Stimulated activated CD8-positive, alpha-beta memory T cell treated with anti-CD3 and anti-CD28 coated beads, Interleukin-7, amount 100 ng/mL, for 48 hours (primary cell): ENCODE measurements at regions not wholly inside any gene's neighbourhood (a gene's known extent, or its start where the extent isn't known, plus 50 kb on each side); places are given as distances from the start of the nearest gene placed in this dataset.

Experiments
- DNase-seq, 2 donors: peaks; one replicate each; pipeline ENCODE4 v3.0.0-alpha.2; 2020; ENCODE audit warnings: low read depth in 1 of 2; ENCODE audit errors: extremely low read depth in 1 of 2

GRCh38 chrX:43481576-43481975 is 174.5 kb upstream of the MAOA start:
- DNase-seq: no peak

- no peak for DNase-seq
Measured at GRCh38 chrX:43493756-43494155, 162.3 kb upstream of the MAOA start.

DNA sequence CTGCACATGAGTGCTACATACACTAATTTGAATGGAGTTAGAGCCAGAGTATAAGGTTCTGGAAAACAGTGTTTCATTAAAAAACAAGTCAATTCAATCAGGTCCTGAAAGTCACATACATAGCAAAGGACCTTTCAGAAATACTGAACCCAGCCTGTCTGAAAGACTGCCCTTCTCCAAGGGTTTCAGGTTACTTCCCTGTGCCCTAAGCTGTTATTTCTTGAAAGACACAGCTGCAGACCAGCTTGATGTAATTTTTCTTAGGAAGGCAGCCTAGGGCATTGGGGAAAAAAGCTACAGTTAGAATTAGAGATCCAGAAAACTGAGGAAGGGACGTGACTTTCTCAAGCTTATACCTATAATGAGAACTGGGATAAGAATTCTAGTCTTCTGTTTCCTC is 155.9 kb upstream of the MAOA start:
- DNase-seq: no peak

DNA sequence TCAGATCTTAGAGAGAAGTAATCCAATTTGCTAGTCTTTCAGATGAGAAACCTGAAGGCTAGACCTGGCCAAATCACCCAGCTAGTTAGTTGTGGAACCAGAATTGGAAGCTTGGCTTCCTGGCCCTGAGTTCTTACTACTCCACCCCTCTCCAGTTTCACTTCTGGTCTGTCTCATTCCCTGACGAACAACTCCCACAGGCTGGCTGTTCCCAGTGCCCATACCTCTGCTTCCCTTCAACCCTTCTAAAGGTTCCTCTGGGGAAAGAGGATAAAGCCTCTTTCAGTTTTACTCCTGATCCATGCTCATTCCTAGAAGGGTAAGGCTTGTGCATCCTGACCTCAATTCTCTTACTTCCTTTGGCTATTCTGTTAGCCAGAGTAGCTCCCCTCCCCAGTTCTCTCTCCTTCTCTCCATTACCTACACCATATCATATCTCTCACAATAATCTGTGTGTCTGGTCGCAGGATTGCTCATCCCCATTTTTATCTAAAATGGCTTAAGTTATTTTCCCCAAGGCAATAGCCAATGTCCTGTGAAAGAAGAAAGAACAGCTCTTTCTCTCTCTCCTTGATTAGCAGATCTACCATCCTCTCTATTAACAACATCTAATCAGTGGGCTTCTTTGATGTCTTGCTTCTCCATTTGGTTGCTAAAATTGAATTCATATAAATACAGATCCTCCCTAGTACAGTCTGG is 155.0 kb upstream of the MAOA start:
- DNase-seq: no peak

GRCh38 chrX:43504394-43504793 is 151.7 kb upstream of the MAOA start:
- DNase-seq: no peak

DNA sequence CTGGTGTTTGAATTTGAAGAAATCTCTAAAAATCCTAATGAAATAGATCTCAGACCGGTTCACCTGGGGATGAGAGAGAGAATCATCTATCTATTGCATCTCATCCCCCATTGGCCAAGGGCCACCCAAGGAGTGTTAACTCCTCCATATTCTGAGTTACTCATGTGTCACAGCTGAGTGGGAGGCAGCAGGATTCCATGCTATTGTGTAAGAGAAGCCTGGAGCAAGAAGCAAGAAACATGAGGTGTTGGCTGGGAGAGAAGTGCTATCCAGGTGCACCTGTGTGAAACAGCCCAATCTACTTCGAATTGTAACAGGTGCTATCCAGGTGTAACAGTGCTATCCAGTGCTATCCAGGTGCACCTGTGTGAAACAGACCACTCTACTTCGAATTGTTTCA is 150.3 kb upstream of the MAOA start:
- DNase-seq: no peak

GRCh38 chrX:43508694-43509093 is 147.4 kb upstream of the MAOA start:
- no peak for DNase-seq

DNA sequence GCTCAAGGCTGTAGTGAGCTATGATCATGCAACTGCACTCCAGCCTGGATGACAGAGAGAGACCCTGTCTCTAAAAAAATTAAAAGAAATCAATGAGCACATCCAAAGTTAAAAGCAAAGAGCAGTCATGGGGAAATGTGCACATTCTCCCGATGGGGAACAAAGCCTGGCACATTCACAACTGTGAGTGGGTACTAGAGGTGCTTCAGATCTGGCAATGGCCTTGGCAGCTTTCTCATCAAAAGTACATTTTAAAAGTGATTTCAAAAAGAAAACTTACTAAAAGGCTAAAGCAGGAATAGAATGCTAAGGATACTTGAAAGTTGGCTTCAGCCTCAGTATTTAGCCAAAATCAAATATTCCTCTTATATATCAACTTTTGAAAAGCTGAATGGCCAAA is 145.9 kb upstream of the MAOA start:
- DNase-seq: no peak

DNA sequence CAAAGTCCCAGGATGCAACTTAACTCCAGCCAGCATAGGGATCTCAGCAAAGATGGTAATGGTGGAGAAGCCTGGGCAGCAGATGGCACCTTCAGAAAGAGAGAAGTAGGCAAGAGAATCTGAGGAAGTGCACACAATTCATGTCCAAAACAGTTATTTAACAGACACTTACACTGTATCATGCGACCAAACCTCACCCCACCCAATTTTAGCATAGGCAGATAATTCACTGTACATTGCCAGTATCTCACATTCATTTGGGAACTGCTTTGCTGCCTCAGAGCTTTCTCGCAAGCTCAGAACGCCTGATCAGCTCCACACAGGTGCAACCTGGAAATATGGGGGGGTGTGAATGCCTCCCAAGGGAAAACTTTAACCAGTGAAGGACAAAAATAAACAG is 143.0 kb upstream of the MAOA start:
- no peak for DNase-seq

- no peak for DNase-seq
Measured at GRCh38 chrX:43514820-43515219, 141.3 kb upstream of the MAOA start.

GRCh38 chrX:43522582-43522981 is 133.5 kb upstream of the MAOA start:
- DNase-seq: no peak

GRCh38 chrX:43525901-43526610 is 130.0 kb upstream of the MAOA start:
- no peak for DNase-seq

DNA sequence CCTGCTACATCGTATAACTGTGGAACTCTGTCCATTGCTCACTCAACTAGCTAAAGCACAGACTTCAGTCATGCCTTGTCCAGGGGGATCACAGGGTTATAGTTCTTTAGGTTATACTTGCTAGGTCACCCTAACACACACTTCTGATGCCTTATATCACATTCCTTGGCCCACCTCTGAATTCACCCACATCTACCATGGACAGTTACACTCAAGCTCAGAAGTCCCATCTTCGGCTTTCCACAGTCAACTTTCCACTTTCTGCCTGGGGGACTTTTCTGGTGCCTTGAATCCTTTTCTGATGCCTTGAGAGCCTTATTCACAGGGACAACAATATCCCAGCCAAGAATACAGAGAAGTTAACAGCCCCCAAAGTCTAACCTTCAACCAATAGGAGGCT is 129.2 kb upstream of the MAOA start:
- no peak for DNase-seq

DNA sequence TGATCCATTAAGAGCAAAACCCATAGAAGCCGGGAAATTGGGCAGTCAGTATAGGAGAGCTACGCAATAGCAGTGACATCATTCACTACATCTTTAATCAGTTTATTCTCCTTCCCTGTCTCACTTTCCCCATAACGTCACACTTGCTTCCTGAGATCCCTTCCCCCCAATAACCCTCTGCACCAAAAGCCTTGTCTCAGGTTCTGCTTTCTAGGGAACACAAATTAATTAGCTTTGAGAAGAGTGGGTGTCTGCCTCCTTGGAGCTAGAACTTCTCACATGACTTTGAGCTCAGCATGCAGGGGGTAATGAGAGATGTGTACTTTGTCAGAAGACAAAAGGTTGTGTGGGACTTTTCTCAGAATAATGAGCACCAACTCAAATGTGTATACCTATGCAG is 128.3 kb upstream of the MAOA start:
- DNase-seq: no peak

GRCh38 chrX:43530837-43531236 is 125.3 kb upstream of the MAOA start:
- no peak for DNase-seq

- no peak for DNase-seq
Measured at GRCh38 chrX:43540318-43540717, 115.8 kb upstream of the MAOA start.

DNA sequence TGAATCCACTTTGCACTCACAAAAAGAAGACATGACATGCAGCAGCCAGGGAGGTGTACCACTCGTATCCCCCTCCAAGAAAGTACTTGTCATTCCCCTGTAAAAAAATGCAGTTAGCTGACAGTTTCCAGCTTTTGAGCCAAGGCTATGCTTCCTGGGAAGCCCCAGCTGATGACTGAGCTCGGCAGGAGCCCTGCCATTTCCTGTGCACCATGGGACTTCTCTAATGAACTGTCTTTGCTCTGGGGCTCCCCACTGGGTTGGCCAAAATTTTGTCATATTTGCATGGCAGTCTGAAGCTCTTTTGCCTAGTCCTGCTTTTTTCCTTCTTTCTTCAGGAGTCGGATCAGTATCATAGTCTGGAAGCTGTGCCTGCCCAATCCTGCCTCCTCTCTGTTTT is 104.5 kb upstream of the MAOA start:
- no peak for DNase-seq

GRCh38 chrX:43552156-43552555 is 103.9 kb upstream of the MAOA start:
- no peak for DNase-seq

DNA sequence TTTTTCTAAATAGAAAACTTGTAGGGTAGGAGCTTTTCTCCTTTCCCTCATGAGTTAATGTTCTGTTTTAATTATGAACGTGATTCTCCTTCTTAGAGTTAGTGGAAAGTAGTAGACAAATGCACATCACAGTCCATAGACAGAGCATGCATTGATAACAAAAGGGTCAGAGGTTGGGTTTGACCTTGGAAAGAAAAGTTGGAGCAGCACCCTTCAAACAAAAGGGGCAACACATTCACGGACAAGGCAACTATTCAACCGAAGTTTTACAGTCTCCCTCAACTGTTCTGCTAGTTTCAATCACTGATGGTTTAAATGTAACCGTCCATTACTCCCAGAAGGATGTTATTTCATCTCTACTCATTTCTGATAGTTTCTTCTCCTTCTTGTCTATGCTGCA is 103.4 kb upstream of the MAOA start:
- no peak for DNase-seq

DNA sequence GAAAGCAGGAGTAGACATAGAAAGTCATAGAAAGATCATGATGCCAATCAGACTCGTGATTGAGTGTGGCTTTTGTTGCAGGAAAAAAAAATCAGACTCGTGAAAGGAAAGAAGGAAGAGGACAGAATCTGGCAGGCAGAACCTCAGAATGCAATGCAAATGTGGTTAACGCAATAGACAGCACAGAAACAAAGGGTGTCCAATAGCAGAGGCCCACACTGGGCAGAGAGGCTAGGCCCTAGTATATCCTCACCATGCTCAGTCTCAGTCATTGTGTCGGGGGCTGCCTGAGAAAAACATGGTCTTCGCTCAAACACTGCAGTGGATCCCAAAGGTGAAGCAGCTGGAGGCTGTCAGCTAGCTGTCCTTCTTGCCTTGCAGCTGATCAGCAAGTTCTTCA is 102.8 kb upstream of the MAOA start:
- DNase-seq: no peak

GRCh38 chrX:43556207-43556606 is 99.9 kb upstream of the MAOA start:
- DNase-seq: no peak

DNA sequence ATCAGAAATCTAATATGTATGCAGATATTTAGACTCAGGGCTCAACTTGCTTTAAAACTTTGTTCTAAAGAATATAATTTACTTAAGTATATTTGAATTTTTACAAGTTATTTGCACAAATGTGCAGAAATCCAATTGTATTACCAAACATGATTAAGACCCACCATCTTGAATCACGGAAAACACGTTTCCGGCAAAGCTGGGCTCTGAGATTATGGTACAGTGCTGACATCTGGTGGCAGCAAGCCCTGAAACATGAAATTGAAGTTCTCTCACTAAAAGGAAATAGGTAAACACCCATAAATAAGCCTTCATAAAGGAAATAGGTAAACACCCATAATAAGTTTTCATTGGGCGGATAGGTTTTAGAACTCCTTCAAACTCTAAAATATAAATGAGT is 98.3 kb upstream of the MAOA start:
- peak; percentile 8 for DNase-seq

DNA sequence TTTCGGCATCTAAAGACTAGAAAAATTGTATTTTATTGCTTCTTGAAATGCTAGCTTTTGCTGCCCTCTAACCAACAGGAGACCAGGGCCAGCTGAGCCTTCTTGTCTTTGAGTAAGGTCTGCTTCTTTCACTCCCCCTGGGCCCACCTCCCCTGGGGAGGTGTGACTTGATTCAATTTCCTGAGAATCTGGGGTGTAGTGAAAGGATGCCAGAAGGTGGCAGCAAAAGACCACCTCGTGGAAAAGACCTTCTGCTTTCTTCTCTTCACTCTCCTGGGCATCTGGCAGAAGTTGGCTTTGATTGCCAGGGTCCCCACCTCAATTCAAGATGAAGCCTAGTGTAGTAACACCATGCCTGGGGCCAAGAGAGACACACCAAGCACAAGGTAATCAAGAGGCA is 96.5 kb upstream of the MAOA start:
- DNase-seq: peak in 1 of 2 donors; percentile 1
